GM12878 (cell line): ENCODE measurements at regions not wholly inside any gene's neighbourhood (a gene's known extent, or its start where the extent isn't known, plus 50 kb on each side); places are given as distances from the start of the nearest gene placed in this dataset.
A peak's percentile ranks its signal among the peaks of the same experiment; 100 is the strongest.

Experiments
- ATAC-seq: fragments of 200-7000 bp; cut with Tn5 transposase; 3 replicates; pipeline ENCODE4 v1.9.1; 2020; ENCODE audit warnings: mild to moderate bottlenecking, moderate library complexity
- BruUV-seq: library from RNA; stranded (reverse); fragments of 400-500 nt; replicated peaks from 2 replicates; lab custom pipeline; 2021; lab: Mats Ljungman, UMichigan
- CTCF ChIA-PET: fragments of 300-600 bp; sonication (Branson Sonifier 250); formaldehyde crosslinking; extraction: SDS; loops from one replicate; lab custom pipeline; 2021; ENCODE audit warnings: inconsistent platforms; lab: Yijun Ruan, JAX
- POLR2A ChIA-PET: fragments of 350-600 bp; formaldehyde crosslinking; extraction: SDS; loops from one replicate; lab custom pipeline; 2021; ENCODE audit warnings: inconsistent platforms; lab: Charles Lee
- RAD21 ChIA-PET: fragments of 300-600 bp; sonication (Branson Sonifier 250); formaldehyde crosslinking; loops from one replicate; lab custom pipeline; 2023; ENCODE audit warnings: antibody characterized with exemption; ENCODE audit not compliant: unreplicated experiment; lab: Charles Lee
- SMC1A ChIA-PET: fragments of 300-600 bp; sonication (Branson Sonifier 250); formaldehyde crosslinking; loops from one replicate; lab custom pipeline; 2023; ENCODE audit not compliant: unreplicated experiment, uncharacterized antibody; lab: Charles Lee
- DNase-seq: peaks from one replicate; pipeline ENCODE4 v3.0.0-alpha.2; 2011; ENCODE audit warnings: low read depth, low spot score
- FAIRE-seq: peaks from 3 replicates; lab custom pipeline; 2011; peaks lifted over from hg19 to GRCh38; lab: Jason Lieb, UNC
- H2AFZ ChIP-seq: 2 replicates; pipeline ENCODE4 v1.6.0; 2011; ENCODE audit warnings: low read depth, low read length, control low read depth; ENCODE audit not compliant: control insufficient read depth
- H3K27ac ChIP-seq: 2 replicates; pipeline ENCODE4 v1.5.1; 2011; ENCODE audit warnings: control low read depth; ENCODE audit not compliant: control insufficient read depth, insufficient read depth
- H3K27me3 ChIP-seq, 2 experiments: replicated peaks in 1 of 2; 2 replicates each; pipeline versions ENCODE4 v1.6.0 to v1.6.1; 2011; ENCODE audit warnings: low read length in 1 of 2; ENCODE audit not compliant: control insufficient read depth in 2 of 2, insufficient read depth in 2 of 2
- H3K36me3 ChIP-seq, 2 experiments: 2 replicates each; pipeline ENCODE4 v1.5.1; 2011; ENCODE audit warnings: low read length in 1 of 2; ENCODE audit not compliant: control insufficient read depth in 2 of 2, insufficient read depth in 2 of 2
- H3K4me1 ChIP-seq: 2 replicates; pipeline ENCODE4 v1.6.1; 2011; ENCODE audit warnings: mild to moderate bottlenecking, low read length, moderate library complexity, mixed read lengths; ENCODE audit not compliant: control insufficient read depth, insufficient read depth
- H3K4me2 ChIP-seq: 2 replicates; pipeline ENCODE4 v1.6.0; 2011; ENCODE audit warnings: control low read depth; ENCODE audit not compliant: control insufficient read depth, insufficient read depth
- H3K4me3 ChIP-seq: fragments of 200-600 bp; sonication (generic); 2 replicates; pipeline ENCODE4 v1.5.1; 2016
- H3K79me2 ChIP-seq: 2 replicates; pipeline ENCODE4 v1.6.0; 2011; ENCODE audit warnings: low read length; ENCODE audit not compliant: control insufficient read depth, insufficient read depth
- H3K9ac ChIP-seq: 2 replicates; pipeline ENCODE4 v1.8.0; 2011; ENCODE audit warnings: low read length, control low read depth, mixed read lengths; ENCODE audit not compliant: control insufficient read depth, insufficient read depth
- H3K9me3 ChIP-seq: replicated peaks from 3 replicates; pipeline ENCODE4 v1.5.1; 2011; ENCODE audit warnings: mild to moderate bottlenecking, low read length; ENCODE audit not compliant: control insufficient read depth, insufficient read depth
- H4K20me1 ChIP-seq: 2 replicates; pipeline ENCODE4 v1.6.0; 2011; ENCODE audit not compliant: control insufficient read depth, insufficient read depth
- MYC ChIP-seq: IDR thresholded peaks from 2 replicates; pipeline ENCODE4 v1.6.1; 2011; ENCODE audit warnings: mild to moderate bottlenecking, low read length, moderate library complexity, inconsistent platforms; ENCODE audit not compliant: insufficient read depth, insufficient replicate concordance, insufficient read length, severe bottlenecking
- NBN ChIP-seq: fragments of 450-650 bp; IDR thresholded peaks from 2 replicates; pipeline ENCODE4 v1.6.1; 2016
- POU2F2 ChIP-seq: IDR thresholded peaks from 3 replicates; pipeline ENCODE4 v1.6.1; 2011; ENCODE audit warnings: low read depth, mild to moderate bottlenecking, low read length, borderline replicate concordance
- RAD21 ChIP-seq: IDR thresholded peaks from 2 replicates; pipeline ENCODE4 v1.6.1; 2011; ENCODE audit warnings: mild to moderate bottlenecking, low read depth, low read length, moderate library complexity; ENCODE audit not compliant: insufficient read depth
- WGBS: methylation state at CpG from one replicate; pipeline ENCODE4 v1.1.6; 2016; ENCODE audit warnings: low lambda C conversion rate; ENCODE audit not compliant: insufficient replicate concordance, insufficient coverage; ENCODE audit errors: missing lambda C conversion rate; 5-methylcytosine and 5-hydroxymethylcytosine counted together
- in situ Hi-C: fragments of 300-500 bp; cut with MboI; formaldehyde crosslinking; loops from 9 replicates; pipeline ENCODE4 v1.14.3; 2018; ENCODE audit warnings: mixed read lengths
- intact Hi-C: fragments of 100-400 bp; cut with micrococcal nuclease; formaldehyde crosslinking; loops from one replicate; pipeline ENCODE4 v1.14.2; 2022; ENCODE audit not compliant: unreplicated experiment
- TF ChIP-seq, protein P1 (sequence below): fragments of 150-350 bp; IDR thresholded peaks from 2 replicates; pipeline ENCODE4 v1.6.1; 2016; ENCODE audit warnings: low read depth, low read length

- peak; percentile 60; the same call in 1 of the 3 replicates for TF ChIP-seq POU2F2
- no peak for TF ChIP-seq NBN
These were observed 81.2 kb upstream of the ATF7IP start (continued) for GRCh38 chr12:14284184-14284722.

- ChIA-PET POLR2A (interaction anchor here (0.5 to 0.6 kb wide), 2 partner anchors 19 to 106 kb away, joined by 3 to 4 read pairs; no protein-coding TSS in a partner anchor), CTCF (interaction anchor here (0.9 to 1.0 kb wide), 2 partner anchors 11 to 51 kb away, joined by 3 to 4 read pairs; no protein-coding TSS in a partner anchor), SMC1A (interaction anchor here (0.8 to 1.6 kb wide), 5 partner anchors 8 to 68 kb away, joined by 3 to 7 read pairs (median 3); no protein-coding TSS in a partner anchor), RAD21 (no interaction called here)
- Histone ChIP-seq H3K9me3 (peaks cover 11% of the 10 kb centered on the region), H3K27me3 (no peaks in the 10 kb centered on the region), H2AFZ (no peak overlapping the region), H3K4me3 (no peak overlapping the region), H3K4me1 (peaks cover 4% of the 10 kb centered on the region; the same call in 1 of the 2 replicates), H3K79me2 (no peaks in the 10 kb centered on the region), H3K36me3 (no peaks in the 10 kb centered on the region), H3K4me2 (no peak overlapping the region), H3K27ac (no peak overlapping the region), H3K9ac (no peak overlapping the region), H4K20me1 (no peaks in the 10 kb centered on the region)
- TF ChIP-seq MYC (no peak), RAD21 (no peak)
- TF ChIP-seq, protein P1, sequence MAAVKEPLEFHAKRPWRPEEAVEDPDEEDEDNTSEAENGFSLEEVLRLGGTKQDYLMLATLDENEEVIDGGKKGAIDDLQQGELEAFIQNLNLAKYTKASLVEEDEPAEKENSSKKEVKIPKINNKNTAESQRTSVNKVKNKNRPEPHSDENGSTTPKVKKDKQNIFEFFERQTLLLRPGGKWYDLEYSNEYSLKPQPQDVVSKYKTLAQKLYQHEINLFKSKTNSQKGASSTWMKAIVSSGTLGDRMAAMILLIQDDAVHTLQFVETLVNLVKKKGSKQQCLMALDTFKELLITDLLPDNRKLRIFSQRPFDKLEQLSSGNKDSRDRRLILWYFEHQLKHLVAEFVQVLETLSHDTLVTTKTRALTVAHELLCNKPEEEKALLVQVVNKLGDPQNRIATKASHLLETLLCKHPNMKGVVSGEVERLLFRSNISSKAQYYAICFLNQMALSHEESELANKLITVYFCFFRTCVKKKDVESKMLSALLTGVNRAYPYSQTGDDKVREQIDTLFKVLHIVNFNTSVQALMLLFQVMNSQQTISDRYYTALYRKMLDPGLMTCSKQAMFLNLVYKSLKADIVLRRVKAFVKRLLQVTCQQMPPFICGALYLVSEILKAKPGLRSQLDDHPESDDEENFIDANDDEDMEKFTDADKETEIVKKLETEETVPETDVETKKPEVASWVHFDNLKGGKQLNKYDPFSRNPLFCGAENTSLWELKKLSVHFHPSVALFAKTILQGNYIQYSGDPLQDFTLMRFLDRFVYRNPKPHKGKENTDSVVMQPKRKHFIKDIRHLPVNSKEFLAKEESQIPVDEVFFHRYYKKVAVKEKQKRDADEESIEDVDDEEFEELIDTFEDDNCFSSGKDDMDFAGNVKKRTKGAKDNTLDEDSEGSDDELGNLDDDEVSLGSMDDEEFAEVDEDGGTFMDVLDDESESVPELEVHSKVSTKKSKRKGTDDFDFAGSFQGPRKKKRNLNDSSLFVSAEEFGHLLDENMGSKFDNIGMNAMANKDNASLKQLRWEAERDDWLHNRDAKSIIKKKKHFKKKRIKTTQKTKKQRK, result no peak
- in situ Hi-C loops, result no loop called here
- intact Hi-C loops, result no loop called here
- ATAC-seq (no peak), DNase-seq (no peak), FAIRE-seq (no peak)
- BruUV-seq, result no TSS peak
- 56% methylated on average over 1 of the region's 1 CpG for WGBS
These were observed 75.9 kb upstream of the ATF7IP start for GRCh38 chr12:14289601-14290000.
